GM18511 (cell line): ENCODE measurements at regions not wholly inside any gene's neighbourhood (a gene's known extent, or its start where the extent isn't known, plus 50 kb on each side); places are given as distances from the start of the nearest gene placed in this dataset.
"Not testable (repeated sequence)": the region's sequence is repeated elsewhere in the genome, so short reads cannot be mapped to it uniquely, and the experiment has no call there.

Source experiments
- ATAC-seq: cut with Tn5 transposase; IDR thresholded peaks from one replicate; pipeline ENCODE4 v1.9.1; 2021; ENCODE audit warnings: mild to moderate bottlenecking, moderate library complexity; ENCODE audit not compliant: unreplicated experiment

- no peak for ATAC-seq
Measured at GRCh38 chr6:1230689-1231605, 81.0 kb upstream of the FOXQ1 start.

DNA sequence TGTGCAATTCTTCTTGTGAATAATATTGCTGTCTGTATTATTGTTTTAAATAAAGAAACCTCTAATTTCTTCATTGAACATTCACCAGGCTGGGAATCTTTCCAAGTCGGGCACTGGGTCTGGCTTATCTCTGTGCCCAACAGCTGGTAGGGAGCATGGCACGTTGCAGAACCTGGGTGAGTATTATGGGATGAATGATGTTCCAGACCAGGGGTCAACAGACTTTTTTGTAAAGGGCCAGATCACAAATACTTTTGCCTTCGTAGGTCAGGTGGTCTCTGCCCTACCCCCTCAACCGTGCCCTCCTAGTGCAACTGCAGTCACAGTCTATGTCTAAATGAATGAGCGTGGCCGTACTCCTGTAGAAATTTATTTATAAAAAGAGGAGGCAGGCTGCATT, 81.6 kb upstream of the FOXQ1 start:
- ATAC-seq, result no peak

DNA sequence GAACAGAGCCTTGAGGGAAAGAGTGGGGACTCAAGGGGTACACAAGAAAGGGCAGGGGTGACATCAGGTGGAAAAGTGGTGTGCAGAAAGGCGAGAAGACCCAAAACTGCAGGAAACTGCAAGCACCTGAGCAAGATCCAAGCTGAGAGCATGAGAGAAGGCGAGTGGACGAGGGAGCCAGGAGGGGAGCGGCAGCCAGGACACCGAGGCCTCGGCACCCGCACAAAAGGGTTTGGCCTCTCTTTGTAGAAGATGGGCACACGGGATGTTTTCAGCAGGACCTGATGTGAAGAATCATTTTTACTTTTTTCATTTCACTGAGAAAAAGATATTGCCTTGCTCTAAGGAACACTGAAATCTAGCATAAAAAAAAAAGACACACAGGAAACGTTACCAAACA, 82.1 kb upstream of the FOXQ1 start:
- ATAC-seq, result no peak

GRCh38 chr6:1229301-1229700, 82.6 kb upstream of the FOXQ1 start:
- ATAC-seq, result no peak

DNA sequence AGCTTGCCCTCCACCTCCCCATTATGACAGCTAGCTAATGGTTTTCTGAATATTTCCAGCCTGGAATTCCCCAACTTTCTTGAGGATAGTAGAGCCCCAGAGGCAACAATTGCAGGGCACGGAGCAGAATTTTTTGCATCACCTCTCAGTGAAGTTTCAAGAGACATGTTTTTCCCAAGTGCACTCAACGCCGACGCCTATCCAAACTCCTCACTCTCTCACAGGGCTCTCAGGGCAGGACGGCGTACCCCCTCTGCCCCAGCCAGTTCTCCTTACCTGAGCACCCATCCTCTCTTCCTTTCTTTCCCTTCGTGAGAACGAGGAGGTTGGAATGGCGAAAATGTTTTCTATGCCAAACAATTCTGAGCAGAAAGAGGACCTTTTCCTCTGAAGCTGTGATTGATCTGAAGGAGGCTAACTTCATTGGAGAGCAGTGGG, 83.1 kb upstream of the FOXQ1 start:
- ATAC-seq, result no peak

DNA sequence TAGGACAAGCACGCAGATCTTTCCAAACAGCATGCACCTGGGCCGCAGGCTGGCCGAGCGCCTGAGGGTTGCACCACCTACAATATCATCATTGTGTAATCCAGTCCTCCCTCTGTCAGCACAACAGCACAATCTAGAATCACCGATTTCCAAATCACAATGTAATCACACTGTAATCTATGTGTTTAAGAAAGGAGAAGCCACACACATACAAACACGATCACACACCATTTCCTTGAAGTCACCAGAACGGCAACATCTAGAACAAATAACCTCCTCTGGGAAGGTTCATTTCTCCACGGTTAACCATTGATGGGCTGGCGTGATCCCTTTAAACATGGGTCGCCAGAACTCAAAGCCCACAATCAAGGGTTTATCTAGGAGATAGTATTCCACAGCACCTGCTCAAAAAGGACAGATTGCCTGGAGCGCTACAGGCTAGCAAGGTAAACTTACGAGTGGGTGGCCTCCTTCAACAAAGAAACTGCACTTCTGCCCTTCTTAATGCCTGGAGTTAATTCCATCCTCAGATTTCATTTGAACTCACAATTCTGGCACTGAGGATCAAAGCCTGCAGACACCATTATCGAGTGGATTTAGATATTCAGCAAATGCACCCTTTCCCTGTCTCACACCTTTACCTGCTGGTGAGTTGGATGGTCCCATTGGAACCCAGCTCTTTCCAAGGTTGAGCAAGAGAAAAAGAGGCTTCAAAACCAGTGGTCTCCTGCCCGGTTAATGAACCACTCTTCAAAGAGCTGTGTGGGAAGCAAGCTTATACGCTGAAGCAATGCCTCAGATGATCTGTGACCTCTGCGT, 83.8 kb upstream of the FOXQ1 start:
- ATAC-seq, result no peak

- ATAC-seq, result no peak
Measured at GRCh38 chr6:1227600-1227934, 84.3 kb upstream of the FOXQ1 start.

DNA sequence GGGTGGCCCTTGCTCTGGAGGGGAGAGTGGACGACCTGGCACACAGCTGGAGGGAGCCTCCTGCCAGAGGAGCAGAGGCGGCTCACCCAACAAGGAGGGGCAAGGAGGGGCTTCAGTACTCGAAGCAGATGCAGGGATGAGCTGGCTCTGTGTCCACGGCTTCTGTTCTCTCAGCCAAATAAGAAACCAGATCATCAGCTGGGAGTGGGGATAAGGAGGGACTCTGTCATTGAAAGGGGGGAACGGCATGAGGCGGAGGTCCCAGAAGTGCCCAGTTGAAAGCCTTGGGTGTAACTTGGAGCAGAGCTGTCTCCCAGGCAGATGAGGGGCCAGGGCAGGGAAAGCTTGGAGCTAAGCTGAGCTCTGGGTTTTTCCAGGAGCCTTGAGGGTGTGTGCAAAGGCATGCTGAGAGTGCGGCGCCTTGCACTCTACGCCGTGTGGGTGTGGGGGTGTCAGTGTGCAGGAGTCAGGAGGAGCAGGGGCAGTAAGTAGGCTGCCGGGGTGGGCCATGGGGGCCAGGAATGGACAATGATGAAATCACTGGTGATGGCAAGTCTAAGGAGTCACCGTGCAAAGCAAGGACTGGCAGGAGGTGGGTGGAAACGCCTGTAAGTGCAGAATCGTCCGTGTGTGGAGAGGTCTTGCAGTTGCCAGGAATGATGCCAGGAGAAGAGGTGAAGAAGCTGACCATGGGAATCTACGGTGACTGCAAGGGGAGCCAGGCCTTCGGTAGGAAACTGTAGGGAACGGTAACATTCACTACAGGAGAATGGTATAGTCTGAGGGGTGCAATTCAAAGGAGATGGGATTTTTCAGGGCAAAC, 85.4 kb upstream of the FOXQ1 start:
- no peak for ATAC-seq

DNA sequence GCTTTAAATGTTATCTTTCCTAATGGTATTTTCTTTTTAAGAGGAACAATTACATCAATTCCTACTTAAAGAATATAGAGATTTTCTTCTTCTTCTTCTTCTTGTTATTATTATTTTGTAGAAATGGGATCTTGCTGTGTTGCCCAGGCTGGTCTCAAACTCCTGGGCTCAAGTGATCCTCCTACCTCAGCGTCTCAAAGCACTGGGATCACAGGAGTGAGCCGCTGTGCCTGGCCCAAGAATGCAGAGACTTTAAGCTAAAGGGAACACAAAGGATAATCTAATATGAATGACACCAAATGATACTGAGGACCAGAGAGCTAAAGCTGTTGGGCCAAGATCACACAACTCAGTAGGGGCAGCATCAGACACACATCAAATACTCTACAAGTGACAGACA, 87.4 kb upstream of the FOXQ1 start:
- ATAC-seq, result no peak

DNA sequence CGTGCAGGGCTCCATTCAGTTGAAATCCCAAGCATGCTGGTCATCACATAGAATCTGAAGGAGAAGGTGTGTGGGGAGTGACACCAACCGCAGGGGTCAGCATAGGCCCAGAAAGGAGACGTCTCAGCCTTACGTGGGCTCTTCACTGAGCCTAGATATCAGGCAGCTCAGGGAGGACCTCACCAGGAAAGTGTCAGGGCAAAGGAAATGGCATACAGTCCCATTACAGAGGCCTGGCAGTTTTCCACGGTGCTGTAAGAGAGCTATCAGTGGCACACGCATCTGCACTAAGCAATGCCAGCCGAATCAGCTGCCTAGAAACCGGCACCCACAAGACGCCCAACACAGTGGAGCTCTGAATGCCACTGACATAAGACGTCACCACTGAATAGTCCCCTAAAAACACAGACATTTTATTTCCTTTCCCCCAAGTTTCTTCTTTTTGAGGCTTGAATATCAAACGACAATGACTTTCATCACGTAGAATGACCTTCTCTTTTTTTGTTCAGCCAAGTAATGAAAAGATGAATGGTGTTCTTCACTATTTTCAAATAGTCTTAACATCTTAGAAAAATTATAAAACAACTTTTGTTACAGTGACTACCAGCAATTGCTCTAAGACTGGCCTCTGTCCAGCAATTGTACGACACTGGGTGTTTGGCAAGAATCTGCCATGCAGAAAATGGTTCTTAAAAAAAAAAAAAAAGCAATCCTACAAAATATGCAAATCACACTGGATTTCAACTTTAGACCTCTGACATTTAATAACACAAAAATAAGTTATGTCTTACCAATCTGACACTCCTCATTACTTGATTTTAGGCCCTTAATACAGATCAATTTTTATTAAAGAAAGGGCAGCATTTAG, 88.9 kb upstream of the FOXQ1 start:
- ATAC-seq, result no peak

DNA sequence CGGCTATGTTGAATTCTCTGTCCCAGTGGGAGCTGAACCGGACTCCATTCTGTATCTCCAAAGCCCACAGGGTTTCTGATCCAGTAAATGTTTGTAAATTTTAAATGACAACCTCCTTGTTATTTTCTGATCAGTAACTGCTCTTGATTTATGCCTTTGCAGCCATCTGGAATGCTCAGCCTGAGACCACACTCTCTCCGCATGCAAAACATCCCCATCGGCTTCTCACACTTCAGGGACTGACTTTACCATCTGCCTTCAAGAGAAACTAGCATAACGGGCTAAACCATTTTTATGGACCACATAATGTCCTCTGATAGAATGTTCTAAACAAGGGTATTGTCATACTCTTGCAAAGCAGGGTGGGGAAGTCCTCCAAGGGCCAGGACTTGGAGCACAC, 94.5 kb upstream of the FOXQ1 start:
- no peak for ATAC-seq

- no peak for ATAC-seq
Measured at GRCh38 chr6:1216488-1216974, 95.4 kb upstream of the FOXQ1 start.

DNA sequence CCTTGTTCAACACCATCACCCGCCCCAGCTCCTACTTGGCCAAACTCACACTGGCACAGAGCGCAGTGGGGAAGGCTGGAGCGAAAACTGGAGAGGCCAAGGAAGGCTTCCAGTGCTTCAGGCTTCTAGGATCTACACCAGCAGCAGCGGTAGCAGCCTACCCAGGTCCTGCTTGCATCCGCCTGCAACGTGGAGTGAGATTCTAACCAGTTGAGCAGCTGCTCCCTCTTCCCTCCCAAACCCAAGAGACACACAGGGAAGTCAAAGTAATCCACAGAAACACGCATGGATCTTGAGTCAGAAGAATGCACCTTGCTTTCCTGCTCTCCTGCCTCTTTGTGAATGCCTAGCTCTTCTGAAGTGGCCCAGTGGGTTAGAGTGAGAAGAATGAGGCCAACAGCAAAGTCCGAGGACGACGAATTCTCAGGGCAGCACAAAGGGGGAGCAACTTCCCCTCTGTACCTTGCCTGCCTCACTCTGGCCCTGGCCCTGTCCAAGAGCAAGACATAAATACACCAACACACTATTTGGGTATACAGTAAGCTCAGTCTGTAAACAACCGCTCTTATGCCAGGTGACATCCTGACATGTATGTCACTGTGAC, 95.9 kb upstream of the FOXQ1 start:
- no peak for ATAC-seq

GRCh38 chr6:1215023-1215422, 96.9 kb upstream of the FOXQ1 start:
- no peak for ATAC-seq

DNA sequence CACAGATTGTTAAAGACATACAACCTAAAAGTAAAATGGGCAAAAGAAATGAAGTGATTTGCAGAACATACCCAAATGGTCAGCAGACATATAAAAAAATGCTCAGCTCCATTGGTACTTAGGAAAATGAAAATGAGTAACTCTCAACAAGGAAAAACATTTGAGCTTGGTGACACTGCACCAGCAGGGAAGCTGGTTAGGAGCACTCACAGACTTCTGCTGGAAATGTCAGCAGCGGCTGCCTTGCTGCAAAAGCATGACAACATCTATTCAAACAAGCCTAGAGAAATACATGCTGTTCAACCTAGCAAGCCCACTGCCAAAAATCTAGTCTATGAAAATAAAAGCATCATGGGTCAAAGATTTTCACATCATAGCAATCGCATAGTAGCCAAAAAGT, 99.0 kb upstream of the FOXQ1 start:
- no peak for ATAC-seq

DNA sequence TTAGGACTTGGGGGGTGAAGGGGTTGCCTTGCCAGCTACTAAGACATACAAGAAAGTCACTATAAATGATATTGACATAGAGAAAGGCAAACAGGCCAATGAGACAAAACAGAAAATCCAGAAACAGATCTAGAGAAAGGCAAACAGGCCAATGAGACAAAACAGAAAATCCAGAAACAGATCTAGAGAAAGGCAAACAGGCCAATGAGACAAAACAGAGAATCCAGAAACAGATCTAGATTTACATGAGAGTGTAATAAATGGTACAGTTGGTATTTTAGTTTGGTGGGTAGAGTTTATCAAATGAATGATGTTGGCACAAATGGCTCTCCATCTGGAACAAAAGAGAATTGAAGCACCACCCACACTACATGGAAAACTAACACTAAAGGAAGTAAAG, 99.8 kb upstream of the FOXQ1 start:
- not testable (repeated sequence) for ATAC-seq

DNA sequence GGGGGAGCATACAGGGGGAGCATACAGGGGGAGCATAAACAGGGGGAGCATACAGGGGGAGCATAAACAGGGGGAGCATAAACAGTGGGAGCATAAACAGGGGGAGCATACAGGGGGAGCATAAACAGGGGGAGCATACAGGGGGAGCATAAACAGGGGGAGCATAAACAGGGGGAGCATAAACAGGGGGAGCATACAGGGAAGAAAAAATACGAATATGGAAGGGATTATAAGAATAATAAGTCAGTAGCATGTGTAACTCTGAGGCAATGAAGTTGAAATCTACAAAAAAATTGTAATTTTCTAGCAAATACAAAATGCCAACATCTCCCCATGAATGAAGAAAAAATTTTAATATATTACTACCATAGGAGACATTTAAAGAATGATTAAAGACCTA, 101.3 kb upstream of the FOXQ1 start:
- ATAC-seq, result not testable (repeated sequence)

GRCh38 chr6:1208876-1209275, 103.0 kb upstream of the FOXQ1 start:
- ATAC-seq, result no peak

GRCh38 chr6:1203546-1203945, 108.4 kb upstream of the FOXQ1 start:
- no peak for ATAC-seq

DNA sequence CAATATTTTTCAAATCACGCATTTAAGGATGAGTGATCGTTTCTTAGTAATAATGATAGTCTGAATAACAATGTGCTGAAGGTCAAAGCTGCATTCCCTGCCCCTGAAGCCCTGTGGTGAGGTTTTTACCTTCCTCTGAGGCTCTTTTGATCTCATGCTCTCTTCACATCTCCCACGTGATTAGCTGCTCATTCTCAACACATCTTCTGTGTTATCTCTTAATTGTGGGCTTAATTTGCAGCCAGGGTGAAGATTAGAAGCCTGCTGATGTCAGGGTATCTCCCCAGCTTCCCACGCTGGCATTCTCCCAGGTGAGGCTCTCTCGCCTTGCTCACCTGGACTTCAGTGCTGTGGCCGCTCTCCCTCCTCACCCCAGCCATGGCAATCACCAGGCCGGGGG, 109.7 kb upstream of the FOXQ1 start:
- no peak for ATAC-seq
